ENCODE measurements at regions not wholly inside any gene's neighbourhood (a gene's known extent, or its start where the extent isn't known, plus 50 kb on each side); places are given as distances from the start of the nearest gene placed in this dataset.

DNA sequence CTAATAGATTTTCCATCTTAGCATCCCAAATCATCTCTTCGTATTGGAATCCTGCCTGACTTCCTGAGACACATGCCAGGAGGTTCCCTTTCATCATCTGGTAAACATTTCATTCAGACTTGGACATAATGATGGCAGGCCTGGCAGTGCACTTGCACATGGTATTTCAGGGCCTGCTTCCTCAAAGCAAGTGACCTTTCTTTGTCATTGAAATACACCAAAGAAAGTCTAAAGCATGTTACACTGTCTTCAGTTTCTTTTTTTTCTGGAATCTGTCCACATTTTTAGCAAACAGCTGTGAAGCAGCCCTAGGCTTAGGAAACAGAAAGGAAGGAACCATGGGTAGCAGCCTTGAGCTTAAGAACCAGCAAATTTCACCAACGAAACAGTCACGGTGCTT is 205.9 kb upstream of the VCX start:
- TF ChIP-seq, protein P1, sequence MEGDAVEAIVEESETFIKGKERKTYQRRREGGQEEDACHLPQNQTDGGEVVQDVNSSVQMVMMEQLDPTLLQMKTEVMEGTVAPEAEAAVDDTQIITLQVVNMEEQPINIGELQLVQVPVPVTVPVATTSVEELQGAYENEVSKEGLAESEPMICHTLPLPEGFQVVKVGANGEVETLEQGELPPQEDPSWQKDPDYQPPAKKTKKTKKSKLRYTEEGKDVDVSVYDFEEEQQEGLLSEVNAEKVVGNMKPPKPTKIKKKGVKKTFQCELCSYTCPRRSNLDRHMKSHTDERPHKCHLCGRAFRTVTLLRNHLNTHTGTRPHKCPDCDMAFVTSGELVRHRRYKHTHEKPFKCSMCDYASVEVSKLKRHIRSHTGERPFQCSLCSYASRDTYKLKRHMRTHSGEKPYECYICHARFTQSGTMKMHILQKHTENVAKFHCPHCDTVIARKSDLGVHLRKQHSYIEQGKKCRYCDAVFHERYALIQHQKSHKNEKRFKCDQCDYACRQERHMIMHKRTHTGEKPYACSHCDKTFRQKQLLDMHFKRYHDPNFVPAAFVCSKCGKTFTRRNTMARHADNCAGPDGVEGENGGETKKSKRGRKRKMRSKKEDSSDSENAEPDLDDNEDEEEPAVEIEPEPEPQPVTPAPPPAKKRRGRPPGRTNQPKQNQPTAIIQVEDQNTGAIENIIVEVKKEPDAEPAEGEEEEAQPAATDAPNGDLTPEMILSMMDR (IDR thresholded peaks at IDR 0.05; ENCODE audit: extremely low read depth in 1 of 2, insufficient read depth in 1 of 2, low read depth in 1 of 2, low read length in 2 of 2) = no peak
- TF ChIP-seq JUN (IDR thresholded peaks at IDR 0.05; ENCODE audit: borderline replicate concordance, insufficient read depth, insufficient read length, low read depth) (no peak), POLR2A (IDR thresholded peaks at IDR 0.05; ENCODE audit: low read depth, low read length) (no peak), POLR2AphosphoS5 (IDR thresholded peaks at IDR 0.05; ENCODE audit: insufficient read depth, low read depth, low read length) (no peak)
- TF ChIP-seq, protein P2, sequence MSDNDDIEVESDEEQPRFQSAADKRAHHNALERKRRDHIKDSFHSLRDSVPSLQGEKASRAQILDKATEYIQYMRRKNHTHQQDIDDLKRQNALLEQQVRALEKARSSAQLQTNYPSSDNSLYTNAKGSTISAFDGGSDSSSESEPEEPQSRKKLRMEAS (IDR thresholded peaks at IDR 0.05; ENCODE audit: insufficient read depth, insufficient read length) = no peak
